Endothelial cell of umbilical vein (primary cell): ENCODE measurements at regions not wholly inside any gene's neighbourhood (a gene's known extent, or its start where the extent isn't known, plus 50 kb on each side); places are given as distances from the start of the nearest gene placed in this dataset.

Experiments
- BruUV-seq: library from RNA; stranded (reverse); fragments of 400-500 nt; replicated peaks from 2 replicates; lab custom pipeline; 2021; lab: Mats Ljungman, UMichigan
- CTCF ChIA-PET: fragments of 300-600, 350-600 bp; sonication (Branson Sonifier 250); formaldehyde crosslinking; loops from one replicate; lab custom pipeline; 2021; ENCODE audit warnings: antibody characterized with exemption, inconsistent platforms; lab: Charles Lee
- POLR2A ChIA-PET: fragments of 300-600, 350-600 bp; sonication (Branson Sonifier 250); formaldehyde crosslinking; loops from one replicate; lab custom pipeline; 2021; ENCODE audit warnings: antibody characterized with exemption, inconsistent platforms; lab: Charles Lee
- DNase-seq: peaks from one replicate; pipeline ENCODE4 v3.0.0-alpha.2; 2011; ENCODE audit warnings: low read depth, low spot score
- FAIRE-seq: peaks from 2 replicates; lab custom pipeline; 2011; peaks lifted over from hg19 to GRCh38; lab: Jason Lieb, UNC
- H2AFZ ChIP-seq: 2 replicates; pipeline ENCODE4 v1.6.0; 2012; ENCODE audit warnings: low read depth, low read length, control low read depth, inconsistent platforms
- H3K27ac ChIP-seq: 2 replicates; pipeline ENCODE4 v1.5.1; 2011; ENCODE audit warnings: low read depth, mild to moderate bottlenecking, control low read depth, low read length, moderate library complexity; ENCODE audit not compliant: insufficient read depth
- H3K27me3 ChIP-seq, 2 experiments: 2 replicates each; pipeline versions ENCODE4 v1.6.0 to v1.6.1; 2011; ENCODE audit warnings: low read length in 2 of 2, mixed read lengths in 1 of 2; ENCODE audit not compliant: control insufficient read depth in 2 of 2, insufficient read depth in 2 of 2
- H3K36me3 ChIP-seq, 2 experiments: 2 replicates in 1 of 2; 3 replicates in 1 of 2; pipeline ENCODE4 v1.5.1; 2011; ENCODE audit warnings: low read length in 2 of 2, mild to moderate bottlenecking in 1 of 2, moderate library complexity in 1 of 2; ENCODE audit not compliant: control insufficient read depth in 2 of 2, insufficient read depth in 2 of 2; ENCODE audit errors: extremely low read depth in 1 of 2
- H3K4me1 ChIP-seq: 3 replicates; pipeline ENCODE4 v1.5.1; 2011; ENCODE audit warnings: mild to moderate bottlenecking, low read length; ENCODE audit not compliant: control insufficient read depth, insufficient read depth; ENCODE audit errors: extremely low read depth
- H3K4me2 ChIP-seq: 2 replicates; pipeline ENCODE4 v1.6.1; 2011; ENCODE audit warnings: low read length, control low read depth, mixed read lengths; ENCODE audit not compliant: insufficient read depth
- H3K4me3 ChIP-seq, 3 experiments: fragments of 200-600 bp in 1 of 3; sonication (generic), shearing (Covaris generic) in 1 of 3; replicated peaks in 1 of 3; 2 replicates each; pipeline ENCODE4 v1.5.1; 2011 to 2016; ENCODE audit warnings: control low read depth in 3 of 3, low read length in 3 of 3, mild to moderate bottlenecking in 2 of 3, inconsistent platforms in 1 of 3, low read depth in 1 of 3, moderate library complexity in 1 of 3; ENCODE audit not compliant: insufficient read depth in 1 of 3
- H3K79me2 ChIP-seq: 2 replicates; pipeline ENCODE4 v1.6.0; 2012; ENCODE audit warnings: low read length, inconsistent platforms; ENCODE audit not compliant: control insufficient read depth, insufficient read depth
- H3K9ac ChIP-seq: replicated peaks from 2 replicates; pipeline ENCODE3; 2011; ENCODE audit warnings: low read length, control low read depth; ENCODE audit not compliant: insufficient read depth; ENCODE audit errors: extremely low read depth
- H3K9me1 ChIP-seq: replicated peaks from 3 replicates; pipeline ENCODE4 v1.6.0; 2011; ENCODE audit warnings: mild to moderate bottlenecking, low read length; ENCODE audit not compliant: control insufficient read depth, insufficient read depth; ENCODE audit errors: extremely low read depth
- H3K9me3 ChIP-seq: replicated peaks from 2 replicates; pipeline ENCODE4 v1.5.1; 2012; ENCODE audit warnings: low read length, inconsistent platforms; ENCODE audit not compliant: control insufficient read depth, insufficient read depth
- H4K20me1 ChIP-seq: replicated peaks from 2 replicates; pipeline ENCODE3; 2011; ENCODE audit warnings: mild to moderate bottlenecking, low read length; ENCODE audit not compliant: control insufficient read depth, insufficient read depth; ENCODE audit errors: extremely low read depth
- CTCF ChIP-seq, 2 donors: IDR thresholded peaks; 1 replicate in 1 of 2; 2 replicates in 1 of 2; pipeline ENCODE4 v1.5.1; 2011; ENCODE audit warnings: low read length in 2 of 2, mild to moderate bottlenecking in 2 of 2, moderate library complexity in 2 of 2, control low read depth in 1 of 2, inconsistent platforms in 1 of 2, low read depth in 1 of 2; ENCODE audit not compliant: insufficient read depth in 1 of 2; ENCODE audit errors: extremely low read depth in 1 of 2
- FOS ChIP-seq: IDR thresholded peaks from 2 replicates; pipeline ENCODE4 v1.6.1; 2011; ENCODE audit warnings: mild to moderate bottlenecking, low read length, moderate library complexity, borderline replicate concordance; ENCODE audit not compliant: insufficient read depth
- GATA2 ChIP-seq: IDR thresholded peaks from 2 replicates; pipeline ENCODE4 v1.7.0; 2011; ENCODE audit warnings: low read depth, mild to moderate bottlenecking, moderate library complexity, mixed read lengths, low read length; ENCODE audit not compliant: insufficient read length, insufficient read depth
- MYC ChIP-seq: IDR thresholded peaks from one replicate; pipeline ENCODE4 v1.6.1; 2011; ENCODE audit warnings: mild to moderate bottlenecking, low read depth, low read length
- POLR2A ChIP-seq: IDR thresholded peaks from 2 replicates; pipeline ENCODE4 v1.6.1; 2012; ENCODE audit warnings: low read depth, mild to moderate bottlenecking, control low read depth, low read length
- dilution Hi-C: fragments of 300-500 bp; cut with MboI; formaldehyde crosslinking; loops from one replicate; pipeline ENCODE4 v1.15.0; 2019; ENCODE audit warnings: low sequenced_read_pairs; ENCODE audit not compliant: extremely low pct_ligation_motif_present
- intact Hi-C: fragments of 100-400 bp; cut with micrococcal nuclease; formaldehyde crosslinking; loops from one replicate; pipeline ENCODE4 v1.10.0; 2022

GRCh38 chr7:46767071-46767470 lies 814.8 kb downstream of the TNS3 start:
- H3K27me3 ChIP-seq = no peaks in the 10 kb centered on the region
- CTCF ChIA-PET = interaction anchor here (0.9 kb wide), 1 partner anchor 125 kb away, joined by 3 read pairs; no protein-coding TSS in a partner anchor
- H3K36me3 ChIP-seq = no peaks in the 10 kb centered on the region
- FAIRE-seq (no peak), DNase-seq (no peak)
- no peak overlapping the region for H3K4me3 ChIP-seq
- no peak overlapping the region for H3K27ac ChIP-seq
- no peaks in the 10 kb centered on the region for H4K20me1 ChIP-seq
- dilution Hi-C loops (no loop called here), intact Hi-C loops (no loop called here)
- no TSS peak for BruUV-seq
- peaks cover 18% of the 10 kb centered on the region for H3K4me1 ChIP-seq
- H3K9me3 ChIP-seq = no peaks in the 10 kb centered on the region
- no peak overlapping the region for H3K4me2 ChIP-seq
- POLR2A ChIA-PET = no interaction called here
- H2AFZ ChIP-seq = no peak overlapping the region
- no peaks in the 10 kb centered on the region for H3K79me2 ChIP-seq
- H3K9me1 ChIP-seq = no peaks in the 10 kb centered on the region
- no peak for TF ChIP-seq MYC
- TF ChIP-seq GATA2 = no peak
- TF ChIP-seq CTCF (IDR thresholded peaks at IDR 0.05; ENCODE audit: extremely low read depth in 1 of 2, insufficient read depth in 1 of 2, low read depth in 1 of 2, low read length in 2 of 2) = no peak
- no peak for TF ChIP-seq POLR2A
- TF ChIP-seq FOS = no peak
- no peak overlapping the region for H3K9ac ChIP-seq
